ENCODE measurements at regions not wholly inside any gene's neighbourhood (a gene's known extent, or its start where the extent isn't known, plus 50 kb on each side); places are given as distances from the start of the nearest gene placed in this dataset.
"Not testable (repeated sequence)": the region's sequence is repeated elsewhere in the genome, so short reads cannot be mapped to it uniquely, and the experiment has no call there.

DNA sequence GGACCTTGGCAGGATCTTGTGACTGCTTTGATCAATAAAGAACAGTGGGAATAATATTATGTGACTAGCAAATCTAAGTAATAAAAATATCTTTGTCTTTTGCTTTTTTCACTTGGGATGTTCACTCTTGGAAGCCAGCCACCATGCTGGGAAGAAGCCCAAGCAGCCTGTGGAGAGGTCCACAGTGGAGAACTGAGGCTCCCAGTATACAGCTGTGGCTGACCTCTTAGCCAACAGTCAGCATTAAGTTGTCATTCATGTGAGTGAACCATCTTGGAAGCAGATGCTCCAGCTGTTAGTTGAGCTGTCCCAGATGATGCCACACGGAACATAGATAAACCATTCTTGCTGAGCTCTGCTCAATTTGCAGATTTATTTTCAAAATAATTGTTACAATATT lies 160.0 kb downstream of the OSR1 start:
- no peak for DNase-seq

- no peak for DNase-seq
Measured at GRCh38 chr2:19195661-19196060, 162.8 kb downstream of the OSR1 start.

GRCh38 chr2:19189391-19189790 lies 169.0 kb downstream of the OSR1 start:
- DNase-seq = no peak

- DNase-seq = no peak
Measured at GRCh38 chr2:19187323-19188020, 171.0 kb downstream of the OSR1 start.

- no peak for DNase-seq
Measured at GRCh38 chr2:19185086-19185485, 173.3 kb downstream of the OSR1 start.

- no peak for DNase-seq
Measured at GRCh38 chr2:19178175-19178574, 180.2 kb downstream of the OSR1 start.

DNA sequence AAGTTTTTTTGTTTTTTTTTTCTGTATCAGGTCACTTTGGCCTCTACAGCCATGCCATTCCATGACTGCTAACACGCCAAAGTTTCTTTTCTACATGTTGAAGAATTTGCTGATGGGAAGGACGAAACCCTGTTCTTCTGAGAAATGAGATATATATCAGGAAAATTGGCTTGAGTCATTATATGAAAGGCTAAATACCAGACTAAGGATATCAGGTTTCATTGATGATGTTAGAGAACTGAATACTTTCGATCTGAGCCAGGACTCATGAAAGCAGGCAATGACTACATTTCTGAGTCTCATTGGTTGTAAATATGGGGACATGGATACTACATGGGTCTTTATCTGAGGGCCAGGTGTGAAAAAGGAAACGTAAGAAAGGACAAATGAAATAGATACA lies 181.4 kb downstream of the OSR1 start:
- DNase-seq = no peak

- no peak for DNase-seq
Measured at GRCh38 chr2:19176172-19176852, 182.1 kb downstream of the OSR1 start.

DNA sequence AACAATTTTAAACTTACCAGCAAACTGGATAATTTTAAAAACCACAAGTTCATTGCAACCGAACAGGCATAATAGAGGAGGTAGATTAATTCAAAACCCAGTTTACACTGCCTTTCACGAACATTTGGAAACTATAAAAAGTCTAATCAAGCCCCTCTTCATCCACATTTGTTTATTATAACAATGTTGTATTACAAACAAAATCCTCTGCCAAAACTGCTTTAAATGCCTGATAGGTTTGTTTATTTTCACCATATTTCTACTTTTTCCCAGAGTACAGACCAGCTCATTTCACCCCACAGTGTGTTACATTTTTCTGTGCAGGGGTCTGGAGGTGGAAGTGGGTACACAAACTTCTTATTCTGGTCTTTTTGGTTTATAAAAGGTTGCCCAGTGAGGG lies 184.2 kb downstream of the OSR1 start:
- DNase-seq = no peak

DNA sequence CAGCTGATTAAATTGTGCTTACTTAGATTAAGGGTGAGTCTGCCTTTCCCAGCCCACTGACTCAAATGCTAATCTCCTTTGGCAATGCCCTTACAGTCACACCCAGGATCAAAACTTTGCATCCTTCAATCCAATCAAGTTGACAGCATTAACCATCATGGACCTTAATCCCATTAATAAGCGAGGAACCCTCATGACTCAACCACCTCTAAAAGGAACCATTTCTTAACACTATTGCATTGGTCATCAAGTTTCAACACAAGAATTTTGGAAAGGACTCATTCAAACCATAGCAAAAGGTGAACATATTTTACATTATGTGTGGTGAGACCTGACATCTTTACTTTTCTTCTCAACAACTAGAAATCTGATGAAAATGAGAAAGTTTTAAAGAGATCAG lies 187.0 kb downstream of the OSR1 start:
- DNase-seq = no peak

- DNase-seq = no peak
Measured at GRCh38 chr2:19169134-19169768, 189.2 kb downstream of the OSR1 start.

DNA sequence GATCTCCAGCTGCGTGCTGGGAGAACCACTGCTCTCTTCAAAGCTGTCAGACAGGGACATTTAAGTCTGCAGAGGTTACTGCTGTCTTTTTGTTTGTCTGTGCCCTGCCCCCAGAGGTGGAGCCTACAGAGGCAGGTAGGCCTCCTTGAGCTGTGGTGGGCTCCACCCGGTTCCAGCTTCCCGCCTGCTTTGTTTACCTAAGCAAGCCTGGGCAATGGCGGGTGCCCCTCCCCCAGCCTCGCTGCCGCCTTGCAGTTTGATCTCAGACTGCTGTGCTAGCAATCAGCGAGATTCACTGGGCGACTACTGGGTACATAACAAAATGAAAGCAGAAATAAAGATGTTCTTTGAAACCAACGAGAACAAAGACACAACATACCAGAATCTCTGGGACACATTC lies 194.3 kb downstream of the OSR1 start:
- DNase-seq = not testable (repeated sequence)

DNA sequence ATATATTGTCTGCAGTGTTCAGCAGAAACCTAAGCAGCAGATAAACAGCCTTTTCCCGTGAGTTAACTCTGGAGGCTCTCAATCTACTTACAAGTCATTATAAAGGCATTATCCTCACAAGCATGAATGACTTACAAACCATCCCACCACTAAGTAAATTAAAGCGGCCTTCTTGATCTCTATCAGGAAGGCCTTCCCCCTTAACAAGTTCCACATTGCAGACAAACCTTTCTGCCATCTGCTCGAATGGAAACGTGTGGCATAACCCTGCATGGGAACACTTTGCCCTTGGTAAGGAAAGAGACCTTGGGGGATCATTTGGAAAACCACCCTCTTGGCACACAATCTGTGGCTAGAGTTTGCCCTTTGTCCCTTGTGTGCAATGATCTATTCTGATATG lies 199.5 kb downstream of the OSR1 start:
- DNase-seq = no peak

- DNase-seq = no peak
Measured at GRCh38 chr2:19158211-19158610, 200.2 kb downstream of the OSR1 start.

GRCh38 chr2:19156646-19157045 lies 201.8 kb downstream of the OSR1 start:
- no peak for DNase-seq

- DNase-seq = no peak
Measured at GRCh38 chr2:19150726-19151125, 207.7 kb downstream of the OSR1 start.

- DNase-seq = no peak
Measured at GRCh38 chr2:19146867-19147266, 211.6 kb downstream of the OSR1 start.

DNA sequence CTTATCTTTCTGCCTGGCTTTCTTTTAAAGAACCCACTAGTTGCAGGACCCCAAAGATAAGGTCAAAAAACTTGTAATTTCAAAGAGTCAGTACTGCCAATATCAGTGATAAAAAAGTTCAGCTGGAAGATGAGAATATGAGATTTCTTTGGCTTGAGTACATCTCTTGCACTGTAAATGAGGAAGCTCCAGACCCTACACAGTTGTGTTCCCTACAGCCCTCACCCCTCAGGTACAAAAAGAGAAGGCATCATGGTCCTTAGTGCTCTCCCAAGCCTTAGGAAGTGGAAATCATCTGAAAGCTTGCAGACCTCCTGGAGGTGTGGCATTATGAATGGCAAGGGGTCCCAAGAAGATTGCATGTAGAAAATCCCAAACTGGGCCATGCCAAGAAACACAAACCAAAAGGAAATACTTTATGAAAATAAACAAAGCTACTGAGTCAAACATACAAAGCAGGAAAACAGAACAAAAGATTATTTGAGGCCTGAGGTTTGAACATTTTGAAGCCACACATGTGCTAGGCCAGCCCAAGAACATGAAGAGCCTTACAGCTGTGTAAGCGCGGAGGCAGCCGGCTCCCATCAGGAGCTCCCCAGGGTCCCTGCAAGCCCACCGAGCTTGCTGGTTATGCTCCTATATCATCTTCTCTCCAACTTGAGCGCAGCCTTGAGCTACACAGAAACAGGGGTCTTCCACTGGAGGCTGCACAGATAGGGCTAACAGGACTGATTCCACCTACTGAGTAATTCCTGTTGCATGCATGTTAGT lies 217.0 kb downstream of the OSR1 start:
- DNase-seq = no peak

DNA sequence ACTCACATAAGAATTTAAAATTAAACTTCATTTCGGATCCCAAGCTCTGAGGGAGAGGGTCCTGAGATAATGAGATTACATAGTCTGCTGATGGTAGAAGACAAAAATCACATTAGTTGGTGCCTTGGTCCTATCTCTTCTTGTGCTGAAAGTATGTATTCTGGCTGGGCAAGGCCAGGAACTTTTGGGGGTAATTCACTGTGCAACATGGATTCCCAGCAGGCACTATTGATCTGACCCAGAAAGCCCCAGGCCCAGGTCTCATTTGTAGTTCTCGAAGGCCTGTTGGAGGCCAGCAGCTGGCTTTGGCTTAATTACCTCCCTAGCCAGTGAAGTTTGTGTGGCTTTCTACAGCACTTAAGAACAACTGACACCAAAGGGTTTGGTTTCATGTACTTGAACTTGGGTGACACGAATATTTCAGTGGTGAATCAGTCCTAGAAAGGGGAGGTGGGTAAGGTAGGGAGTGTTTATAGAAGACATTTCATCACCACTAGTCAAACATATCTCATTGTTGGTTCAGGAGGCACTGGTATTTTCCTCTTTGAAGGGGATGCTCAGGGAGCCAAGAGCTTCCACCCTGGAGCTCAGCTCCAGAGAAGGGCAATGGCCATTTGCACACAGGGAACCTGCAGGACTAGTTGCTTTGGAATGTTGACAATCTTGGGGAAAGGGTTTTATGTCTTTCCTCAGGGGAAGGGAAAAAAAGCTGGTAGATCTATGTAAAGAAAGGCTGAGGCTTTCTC lies 217.8 kb downstream of the OSR1 start:
- DNase-seq = no peak

GRCh38 chr2:19139386-19139785 lies 219.0 kb downstream of the OSR1 start:
- DNase-seq = no peak

GRCh38 chr2:19138264-19138825 lies 220.1 kb downstream of the OSR1 start:
- DNase-seq = no peak

- DNase-seq = no peak
Measured at GRCh38 chr2:19137433-19137832, 221.0 kb downstream of the OSR1 start.

DNA sequence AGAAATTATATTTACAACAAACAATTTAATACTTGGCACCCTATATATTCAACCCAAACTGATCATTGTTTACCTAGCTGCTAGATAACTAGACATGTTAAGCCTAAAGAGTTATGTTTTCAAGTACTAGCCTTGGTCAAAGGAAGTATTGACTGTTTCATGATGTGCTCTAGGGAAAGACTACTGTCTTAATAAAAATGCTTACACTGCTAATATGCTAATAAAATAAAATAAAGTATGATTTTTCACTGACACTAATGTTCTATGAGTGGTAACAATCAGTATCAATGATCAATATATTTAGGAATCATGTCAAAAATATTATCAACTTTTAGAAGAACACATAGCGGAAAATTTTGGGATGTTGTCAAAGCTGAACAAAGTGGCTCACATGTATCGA lies 225.5 kb downstream of the OSR1 start:
- no peak for DNase-seq

Data from NCI-H2081 treated with DMSO at 0.1 percent for 48 hours (cell line).